ENCODE measurements at regions not wholly inside any gene's neighbourhood (a gene's known extent, or its start where the extent isn't known, plus 50 kb on each side); places are given as distances from the start of the nearest gene placed in this dataset.
A peak's percentile ranks its signal among the peaks of the same experiment; 100 is the strongest.

- Mint-ChIP-seq H3K27me3 (ENCODE audit: low read depth) (peaks cover 61% of the 10 kb centered on the region), H3K9me3 (peaks cover 7% of the 10 kb centered on the region), H3K36me3 (ENCODE audit: low read depth) (no peaks in the 10 kb centered on the region), H3K27ac (no peak overlapping the region), H3K4me3 (no peak overlapping the region), H3K4me1 (ENCODE audit: low read depth) (peaks cover 10% of the 10 kb centered on the region)
- no peak for DNase-seq (ENCODE audit: low spot score)
Observed at GRCh38 chr1:38475624-38476005, 384.0 kb downstream of the RRAGC start.

- Mint-ChIP-seq H3K27ac (no peak overlapping the region), H3K27me3 (ENCODE audit: low read depth) (peaks cover 61% of the 10 kb centered on the region), H3K4me3 (peak overlapping the region; percentile 53), H3K9me3 (peaks cover 7% of the 10 kb centered on the region), H3K36me3 (ENCODE audit: low read depth) (no peaks in the 10 kb centered on the region), H3K4me1 (ENCODE audit: low read depth) (peaks cover 10% of the 10 kb centered on the region)
- DNase-seq (ENCODE audit: low spot score), result no peak
Observed at GRCh38 chr1:38474738-38475623, 384.6 kb downstream of the RRAGC start.

- Mint-ChIP-seq H3K9me3 (no peaks in the 10 kb centered on the region), H3K4me3 (no peak overlapping the region), H3K36me3 (ENCODE audit: low read depth) (no peaks in the 10 kb centered on the region), H3K4me1 (ENCODE audit: low read depth) (no peaks in the 10 kb centered on the region), H3K27ac (no peak overlapping the region), H3K27me3 (ENCODE audit: low read depth) (peaks cover 19% of the 10 kb centered on the region)
- no peak for DNase-seq (ENCODE audit: low spot score)
Observed at GRCh38 chr1:38466487-38466886, 393.1 kb downstream of the RRAGC start.

- H3K4me3 Mint-ChIP-seq, result no peak overlapping the region
- no peaks in the 10 kb centered on the region for H3K4me1 Mint-ChIP-seq (ENCODE audit: low read depth)
- no peaks in the 10 kb centered on the region for H3K36me3 Mint-ChIP-seq (ENCODE audit: low read depth)
- H3K27me3 Mint-ChIP-seq (ENCODE audit: low read depth), result peaks cover 21% of the 10 kb centered on the region
- no peak for DNase-seq (ENCODE audit: low spot score)
- H3K9me3 Mint-ChIP-seq, result no peaks in the 10 kb centered on the region
- H3K27ac Mint-ChIP-seq, result no peak overlapping the region
Observed at GRCh38 chr1:38465460-38465859, 394.1 kb downstream of the RRAGC start.

- Mint-ChIP-seq H3K27me3 (ENCODE audit: low read depth) (peaks cover 28% of the 10 kb centered on the region), H3K9me3 (no peaks in the 10 kb centered on the region), H3K4me3 (no peak overlapping the region), H3K27ac (no peak overlapping the region), H3K36me3 (ENCODE audit: low read depth) (no peaks in the 10 kb centered on the region), H3K4me1 (ENCODE audit: low read depth) (no peaks in the 10 kb centered on the region)
- DNase-seq (ENCODE audit: low spot score), result no peak
Observed at GRCh38 chr1:38464071-38464661, 395.4 kb downstream of the RRAGC start.

GRCh38 chr1:38463074-38463473 lies 396.5 kb downstream of the RRAGC start:
- Mint-ChIP-seq H3K27ac (no peak overlapping the region), H3K36me3 (ENCODE audit: low read depth) (no peaks in the 10 kb centered on the region), H3K4me1 (ENCODE audit: low read depth) (no peaks in the 10 kb centered on the region), H3K4me3 (no peak overlapping the region), H3K9me3 (no peaks in the 10 kb centered on the region), H3K27me3 (ENCODE audit: low read depth) (peaks cover 26% of the 10 kb centered on the region)
- no peak for DNase-seq (ENCODE audit: low spot score)

- no peak overlapping the region for H3K27ac Mint-ChIP-seq
- H3K27me3 Mint-ChIP-seq (ENCODE audit: low read depth), result peaks cover 18% of the 10 kb centered on the region
- no peak overlapping the region for H3K4me3 Mint-ChIP-seq
- no peaks in the 10 kb centered on the region for H3K9me3 Mint-ChIP-seq
- H3K36me3 Mint-ChIP-seq (ENCODE audit: low read depth), result no peaks in the 10 kb centered on the region
- no peak for DNase-seq (ENCODE audit: low spot score)
- no peaks in the 10 kb centered on the region for H3K4me1 Mint-ChIP-seq (ENCODE audit: low read depth)
Observed at GRCh38 chr1:38456531-38456876, 403.1 kb downstream of the RRAGC start.

- no peaks in the 10 kb centered on the region for H3K36me3 Mint-ChIP-seq (ENCODE audit: low read depth)
- H3K4me3 Mint-ChIP-seq, result no peak overlapping the region
- H3K9me3 Mint-ChIP-seq, result no peaks in the 10 kb centered on the region
- no peaks in the 10 kb centered on the region for H3K4me1 Mint-ChIP-seq (ENCODE audit: low read depth)
- no peak overlapping the region for H3K27ac Mint-ChIP-seq
- DNase-seq (ENCODE audit: low spot score), result no peak
- H3K27me3 Mint-ChIP-seq (ENCODE audit: low read depth), result peaks cover 15% of the 10 kb centered on the region
Observed at GRCh38 chr1:38455829-38456530, 403.6 kb downstream of the RRAGC start.

GRCh38 chr1:38454749-38455441 lies 404.7 kb downstream of the RRAGC start:
- Mint-ChIP-seq H3K4me3 (no peak overlapping the region), H3K9me3 (no peaks in the 10 kb centered on the region), H3K36me3 (ENCODE audit: low read depth) (no peaks in the 10 kb centered on the region), H3K27ac (no peak overlapping the region), H3K4me1 (ENCODE audit: low read depth) (no peaks in the 10 kb centered on the region), H3K27me3 (ENCODE audit: low read depth) (peaks cover 10% of the 10 kb centered on the region)
- no peak for DNase-seq (ENCODE audit: low spot score)

GRCh38 chr1:38454236-38454635 lies 405.3 kb downstream of the RRAGC start:
- Mint-ChIP-seq H3K4me3 (no peak overlapping the region), H3K4me1 (ENCODE audit: low read depth) (no peaks in the 10 kb centered on the region), H3K9me3 (no peaks in the 10 kb centered on the region), H3K27me3 (ENCODE audit: low read depth) (peaks cover 7% of the 10 kb centered on the region), H3K36me3 (ENCODE audit: low read depth) (no peaks in the 10 kb centered on the region), H3K27ac (no peak overlapping the region)
- no peak for DNase-seq (ENCODE audit: low spot score)

GRCh38 chr1:38452246-38452645 lies 405.7 kb upstream of the POU3F1 start:
- Mint-ChIP-seq H3K4me1 (ENCODE audit: low read depth) (no peaks in the 10 kb centered on the region), H3K4me3 (no peak overlapping the region), H3K27ac (no peak overlapping the region), H3K36me3 (ENCODE audit: low read depth) (no peaks in the 10 kb centered on the region), H3K9me3 (no peaks in the 10 kb centered on the region), H3K27me3 (ENCODE audit: low read depth) (peaks cover 1% of the 10 kb centered on the region)
- no peak for DNase-seq (ENCODE audit: low spot score)

GRCh38 chr1:38451541-38451993 lies 405.0 kb upstream of the POU3F1 start:
- H3K9me3 Mint-ChIP-seq, result no peaks in the 10 kb centered on the region
- H3K27ac Mint-ChIP-seq, result no peak overlapping the region
- DNase-seq (ENCODE audit: low spot score), result no peak
- H3K4me3 Mint-ChIP-seq, result no peak overlapping the region
- no peaks in the 10 kb centered on the region for H3K4me1 Mint-ChIP-seq (ENCODE audit: low read depth)
- no peaks in the 10 kb centered on the region for H3K36me3 Mint-ChIP-seq (ENCODE audit: low read depth)
- no peaks in the 10 kb centered on the region for H3K27me3 Mint-ChIP-seq (ENCODE audit: low read depth)

GRCh38 chr1:38448893-38449292 lies 402.3 kb upstream of the POU3F1 start:
- no peak overlapping the region for H3K27ac Mint-ChIP-seq
- H3K27me3 Mint-ChIP-seq (ENCODE audit: low read depth), result peaks cover 8% of the 10 kb centered on the region
- no peaks in the 10 kb centered on the region for H3K4me1 Mint-ChIP-seq (ENCODE audit: low read depth)
- no peaks in the 10 kb centered on the region for H3K9me3 Mint-ChIP-seq
- no peak for DNase-seq (ENCODE audit: low spot score)
- no peak overlapping the region for H3K4me3 Mint-ChIP-seq
- no peaks in the 10 kb centered on the region for H3K36me3 Mint-ChIP-seq (ENCODE audit: low read depth)

GRCh38 chr1:38446936-38447335 lies 400.3 kb upstream of the POU3F1 start:
- H3K36me3 Mint-ChIP-seq (ENCODE audit: low read depth), result no peaks in the 10 kb centered on the region
- H3K4me1 Mint-ChIP-seq (ENCODE audit: low read depth), result no peaks in the 10 kb centered on the region
- H3K9me3 Mint-ChIP-seq, result no peaks in the 10 kb centered on the region
- H3K27me3 Mint-ChIP-seq (ENCODE audit: low read depth), result peaks cover 13% of the 10 kb centered on the region
- DNase-seq (ENCODE audit: low spot score), result no peak
- H3K4me3 Mint-ChIP-seq, result no peak overlapping the region
- H3K27ac Mint-ChIP-seq, result no peak overlapping the region

All from T-helper 2 cell treated with Interferon-gamma antibody and Interleukin-4, amounts not matched to agents 5 μg/mL and 100 μg/mL, for 36 hours (primary cell).